ENCODE measurements at regions not wholly inside any gene's neighbourhood (a gene's known extent, or its start where the extent isn't known, plus 50 kb on each side); places are given as distances from the start of the nearest gene placed in this dataset.

- H3K27ac ChIP-seq (ENCODE audit: low read length): no peak overlapping the region
- no peaks in the 10 kb centered on the region for H3K4me1 Mint-ChIP-seq
- H3K27me3 ChIP-seq (ENCODE audit: control insufficient read depth, insufficient read depth, low read length): no peaks in the 10 kb centered on the region
- no peaks in the 10 kb centered on the region for H3K36me3 ChIP-seq (ENCODE audit: control insufficient read depth, insufficient read depth, low read length)
- DNase-seq: no peak
- WGBS (ENCODE audit: insufficient coverage): no CpG with 5 or more reads among the region's 1 CpG
- H3K4me3 ChIP-seq (ENCODE audit: low read length): no peak overlapping the region
- intact Hi-C loops (cut with micrococcal nuclease): no loop called here
- no peaks in the 10 kb centered on the region for H3K9me3 ChIP-seq (ENCODE audit: control insufficient read depth, insufficient read depth, low read length)
- no peaks in the 10 kb centered on the region for H3K36me3 Mint-ChIP-seq
- H3K4me3 Mint-ChIP-seq: no peak overlapping the region
- no peak for ATAC-seq
- TF ChIP-seq, protein P1, sequence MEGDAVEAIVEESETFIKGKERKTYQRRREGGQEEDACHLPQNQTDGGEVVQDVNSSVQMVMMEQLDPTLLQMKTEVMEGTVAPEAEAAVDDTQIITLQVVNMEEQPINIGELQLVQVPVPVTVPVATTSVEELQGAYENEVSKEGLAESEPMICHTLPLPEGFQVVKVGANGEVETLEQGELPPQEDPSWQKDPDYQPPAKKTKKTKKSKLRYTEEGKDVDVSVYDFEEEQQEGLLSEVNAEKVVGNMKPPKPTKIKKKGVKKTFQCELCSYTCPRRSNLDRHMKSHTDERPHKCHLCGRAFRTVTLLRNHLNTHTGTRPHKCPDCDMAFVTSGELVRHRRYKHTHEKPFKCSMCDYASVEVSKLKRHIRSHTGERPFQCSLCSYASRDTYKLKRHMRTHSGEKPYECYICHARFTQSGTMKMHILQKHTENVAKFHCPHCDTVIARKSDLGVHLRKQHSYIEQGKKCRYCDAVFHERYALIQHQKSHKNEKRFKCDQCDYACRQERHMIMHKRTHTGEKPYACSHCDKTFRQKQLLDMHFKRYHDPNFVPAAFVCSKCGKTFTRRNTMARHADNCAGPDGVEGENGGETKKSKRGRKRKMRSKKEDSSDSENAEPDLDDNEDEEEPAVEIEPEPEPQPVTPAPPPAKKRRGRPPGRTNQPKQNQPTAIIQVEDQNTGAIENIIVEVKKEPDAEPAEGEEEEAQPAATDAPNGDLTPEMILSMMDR (IDR thresholded peaks at IDR 0.05): no peak
- peaks cover 0 to 2% of the 10 kb centered on the region in 2 donors for H3K9me3 Mint-ChIP-seq
- H3K4me1 ChIP-seq (ENCODE audit: control insufficient read depth, insufficient read depth, low read length): no peaks in the 10 kb centered on the region
- no peak overlapping the region for H3K27ac Mint-ChIP-seq
- H3K27me3 Mint-ChIP-seq (ENCODE audit: low read depth in 2 of 2): peaks cover 28 to 57% of the 10 kb centered on the region in 2 donors
Measured at GRCh38 chr5:107224272-107224671, 446.5 kb downstream of the EFNA5 start.

DNA sequence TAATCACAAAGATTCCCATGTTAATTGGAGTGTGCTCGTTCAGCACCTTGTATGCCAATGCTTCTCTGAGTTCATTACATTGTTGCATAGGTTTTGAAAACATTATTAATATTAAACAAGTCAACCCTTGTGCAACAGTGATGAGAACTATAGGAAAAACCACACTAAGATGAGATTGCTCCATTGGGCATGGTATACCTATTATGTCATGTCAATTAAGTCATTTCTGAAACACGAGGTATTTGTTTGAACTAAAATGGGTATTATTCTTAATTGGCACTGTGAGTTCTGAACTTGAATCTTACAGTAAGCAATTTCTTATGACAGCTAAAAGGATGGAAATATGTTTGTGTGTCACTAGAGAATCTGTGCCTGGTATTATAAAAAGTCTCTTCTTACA is 447.7 kb downstream of the EFNA5 start:
- DNase-seq (no peak), ATAC-seq (no peak)
- intact Hi-C loops (cut with micrococcal nuclease): no loop called here
- H3K4me3 ChIP-seq (ENCODE audit: low read length): no peak overlapping the region
- TF ChIP-seq, protein P1 (IDR thresholded peaks at IDR 0.05): no peak
- H3K27me3 ChIP-seq (ENCODE audit: control insufficient read depth, insufficient read depth, low read length): no peaks in the 10 kb centered on the region
- Mint-ChIP-seq H3K4me3 (no peak overlapping the region), H3K27me3 (ENCODE audit: low read depth in 2 of 2) (peaks cover 25 to 53% of the 10 kb centered on the region in 2 donors), H3K36me3 (no peaks in the 10 kb centered on the region), H3K4me1 (no peaks in the 10 kb centered on the region), H3K9me3 (peaks cover 0 to 2% of the 10 kb centered on the region in 2 donors), H3K27ac (no peak overlapping the region)
- H3K9me3 ChIP-seq (ENCODE audit: control insufficient read depth, insufficient read depth, low read length): no peaks in the 10 kb centered on the region
- no peaks in the 10 kb centered on the region for H3K4me1 ChIP-seq (ENCODE audit: control insufficient read depth, insufficient read depth, low read length)
- H3K36me3 ChIP-seq (ENCODE audit: control insufficient read depth, insufficient read depth, low read length): no peaks in the 10 kb centered on the region
- 76% methylated on average over 1 of the region's 2 CpGs for WGBS (ENCODE audit: insufficient coverage)
- no peak overlapping the region for H3K27ac ChIP-seq (ENCODE audit: low read length)

GRCh38 chr5:107219993-107220392 is 450.7 kb downstream of the EFNA5 start:
- no peaks in the 10 kb centered on the region for H3K4me1 ChIP-seq (ENCODE audit: control insufficient read depth, insufficient read depth, low read length)
- DNase-seq (no peak), ATAC-seq (no peak)
- H3K27ac ChIP-seq (ENCODE audit: low read length): no peak overlapping the region
- peaks cover 2% of the 10 kb centered on the region for H3K27me3 ChIP-seq (ENCODE audit: control insufficient read depth, insufficient read depth, low read length)
- no peaks in the 10 kb centered on the region for H3K9me3 ChIP-seq (ENCODE audit: control insufficient read depth, insufficient read depth, low read length)
- no peak overlapping the region for H3K27ac Mint-ChIP-seq
- no CpG with 5 or more reads among the region's 1 CpG for WGBS (ENCODE audit: insufficient coverage)
- no peaks in the 10 kb centered on the region for H3K9me3 Mint-ChIP-seq
- no peak overlapping the region for H3K4me3 Mint-ChIP-seq
- intact Hi-C loops (cut with micrococcal nuclease): no loop called here
- H3K36me3 ChIP-seq (ENCODE audit: control insufficient read depth, insufficient read depth, low read length): no peaks in the 10 kb centered on the region
- H3K4me1 Mint-ChIP-seq: no peaks in the 10 kb centered on the region
- TF ChIP-seq, protein P1 (IDR thresholded peaks at IDR 0.05): no peak
- H3K36me3 Mint-ChIP-seq: peaks cover 6% of the 10 kb centered on the region
- peaks cover 18 to 60% of the 10 kb centered on the region in 2 donors for H3K27me3 Mint-ChIP-seq (ENCODE audit: low read depth in 2 of 2)
- no peak overlapping the region for H3K4me3 ChIP-seq (ENCODE audit: low read length)

DNA sequence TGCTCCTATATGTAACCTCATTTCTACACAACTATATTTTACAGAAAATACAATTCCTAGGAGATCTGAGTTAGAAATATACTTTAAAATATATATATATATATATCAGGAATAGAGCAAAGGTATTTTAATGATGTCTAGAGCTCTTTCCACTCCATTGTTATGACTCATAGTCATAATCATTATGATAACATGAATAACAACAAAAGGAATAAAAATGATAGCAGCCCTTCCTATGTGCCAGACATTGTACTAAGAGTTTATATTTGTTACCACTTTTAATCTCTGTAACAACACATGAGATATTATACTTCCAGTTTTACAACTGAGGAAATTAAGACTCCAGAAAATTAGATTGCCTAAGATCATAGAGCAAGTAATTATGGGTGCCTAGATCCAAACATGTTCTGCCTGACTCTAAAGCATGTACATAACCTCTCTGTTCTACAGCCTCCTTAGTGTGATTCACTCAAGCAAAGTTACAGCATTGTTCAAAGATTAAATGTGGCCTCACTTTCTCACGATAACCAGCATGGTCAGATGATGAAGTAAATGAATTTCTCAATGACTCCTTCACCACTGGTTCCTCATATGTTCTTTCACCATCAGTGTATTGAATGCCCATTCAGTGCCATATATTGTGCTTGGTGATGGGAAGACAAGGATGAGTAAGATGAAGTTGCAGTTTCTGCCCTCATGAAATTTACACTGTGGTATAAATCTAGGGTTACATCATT is 452.1 kb downstream of the EFNA5 start:
- Histone ChIP-seq H3K9me3 (ENCODE audit: control insufficient read depth, insufficient read depth, low read length) (no peaks in the 10 kb centered on the region), H3K4me1 (ENCODE audit: control insufficient read depth, insufficient read depth, low read length) (no peaks in the 10 kb centered on the region), H3K4me3 (ENCODE audit: low read length) (no peak overlapping the region), H3K36me3 (ENCODE audit: control insufficient read depth, insufficient read depth, low read length) (no peaks in the 10 kb centered on the region), H3K27ac (ENCODE audit: low read length) (no peak overlapping the region), H3K27me3 (ENCODE audit: control insufficient read depth, insufficient read depth, low read length) (peaks cover 2% of the 10 kb centered on the region)
- DNase-seq (no peak), ATAC-seq (no peak)
- Mint-ChIP-seq H3K4me3 (no peak overlapping the region), H3K9me3 (no peaks in the 10 kb centered on the region), H3K4me1 (no peaks in the 10 kb centered on the region), H3K27me3 (ENCODE audit: low read depth in 2 of 2) (peaks cover 10 to 49% of the 10 kb centered on the region in 2 donors), H3K27ac (no peak overlapping the region), H3K36me3 (peaks cover 6% of the 10 kb centered on the region)
- WGBS (ENCODE audit: insufficient coverage): no CpG with 5 or more reads among the region's 1 CpG
- intact Hi-C loops (cut with micrococcal nuclease): no loop called here
- TF ChIP-seq, protein P1 (IDR thresholded peaks at IDR 0.05): no peak

All from natural killer cell (primary cell).